ENCODE measurements at regions not wholly inside any gene's neighbourhood (a gene's known extent, or its start where the extent isn't known, plus 50 kb on each side); places are given as distances from the start of the nearest gene placed in this dataset.

DNA sequence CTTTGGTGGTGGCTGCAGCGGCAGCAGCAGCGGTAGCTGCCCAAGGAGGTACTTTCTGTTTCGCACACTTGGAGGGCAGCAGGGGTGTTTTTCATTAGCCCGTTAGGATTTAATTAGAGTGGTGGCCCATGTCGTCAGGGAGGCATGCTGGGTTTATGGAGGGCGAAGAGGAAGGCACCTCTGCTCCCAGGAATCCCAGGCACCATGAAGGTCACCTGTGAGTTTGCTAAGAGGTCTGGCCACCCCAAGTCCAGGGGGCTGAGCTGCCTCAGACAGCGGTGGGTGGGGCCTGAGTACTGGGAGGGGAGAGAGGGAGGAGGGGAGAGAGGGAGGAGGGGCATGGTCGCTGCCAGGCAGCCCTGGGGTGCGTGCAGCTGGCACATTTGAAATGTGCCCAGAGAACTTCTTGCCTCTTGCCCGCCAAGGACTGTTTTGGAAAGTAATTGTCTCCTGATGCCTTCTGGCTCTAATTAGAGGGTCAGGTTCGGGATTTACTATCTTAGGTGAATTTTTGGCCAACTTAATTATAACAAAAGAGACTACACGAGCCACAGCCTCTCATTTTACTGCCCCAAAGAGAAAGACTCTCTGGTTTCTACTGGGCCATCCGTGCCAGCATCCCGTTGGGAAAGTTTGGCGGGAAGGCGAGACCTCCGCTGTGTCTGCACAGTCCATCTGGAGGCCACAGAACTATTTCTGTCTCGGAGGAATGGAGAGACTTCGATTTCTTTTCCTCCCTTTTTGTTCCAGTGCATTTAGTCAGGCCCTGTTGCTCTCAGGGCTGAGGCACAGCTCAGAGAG is 62.0 kb downstream of the GLI2 start:
- no TSS peak for BruUV-seq (replicated peaks)
- ChIA-PET RAD21 (ENCODE audit: low non-redundant PET in 1 of 2, low total read pairs in 2 of 2, uncharacterized antibody in 2 of 2, unreplicated experiment in 2 of 2) (no interaction called here), POLR2A (no interaction called here), CTCF (no interaction called here)
- Histone ChIP-seq H3K79me2 (ENCODE audit: insufficient read depth, low read length) (no peaks in the 10 kb centered on the region), H3K9me2 (ENCODE audit: insufficient read depth) (no peaks in the 10 kb centered on the region), H3K4me2 (ENCODE audit: low read length) (no peak overlapping the region), H2AFZ (ENCODE audit: low read depth, low read length, poor library complexity, severe bottlenecking) (no peak overlapping the region), H3K27me3 (ENCODE audit: insufficient read depth, low read length) (no peaks in the 10 kb centered on the region), H3K27ac (ENCODE audit: low read depth, low read length) (no peak overlapping the region), H3K36me3 (ENCODE audit: control insufficient read depth in 1 of 2, insufficient read depth in 2 of 2, low read length in 2 of 2) (no peaks in the 10 kb centered on the region), H3K4me1 (ENCODE audit: control insufficient read depth in 1 of 2, insufficient read depth in 2 of 2, low read length in 2 of 2) (peaks cover 14 to 25% of the 10 kb centered on the region in 2 experiments), H3K4me3 (replicated peaks in 1 of 2; ENCODE audit: low read depth in 1 of 2, low read length in 2 of 2) (no peak overlapping the region), H3K9me3 (ENCODE audit: control insufficient read depth in 1 of 2, insufficient read depth in 1 of 2, low read depth in 1 of 2, low read length in 2 of 2) (no peaks in the 10 kb centered on the region), H3K9ac (ENCODE audit: low read length) (no peak overlapping the region), H4K20me1 (ENCODE audit: insufficient read depth) (no peaks in the 10 kb centered on the region)
- no peak for TF ChIP-seq EGR1 (IDR thresholded peaks at IDR 0.05; ENCODE audit: low read depth)
- no peak for TF ChIP-seq SRF (IDR thresholded peaks at IDR 0.05; ENCODE audit: low read depth)
- no peak for TF ChIP-seq SIN3A (IDR thresholded peaks at IDR 0.05; ENCODE audit: low read depth)
- TF ChIP-seq ZFX (IDR thresholded peaks at IDR 0.05) = no peak
- TF ChIP-seq EZH2phosphoT487 (IDR thresholded peaks at IDR 0.05; ENCODE audit: borderline replicate concordance) = no peak
- TF ChIP-seq MAX (IDR thresholded peaks at IDR 0.05) = no peak
- no peak for TF ChIP-seq ZNF274 (IDR thresholded peaks at IDR 0.05; ENCODE audit: low read depth, low read length)
- no peak for TF ChIP-seq YY1 (IDR thresholded peaks at IDR 0.05; ENCODE audit: extremely low read depth, insufficient replicate concordance, low read depth, low read length)
- TF ChIP-seq POLR2A (IDR thresholded peaks at IDR 0.05; ENCODE audit: borderline replicate concordance, extremely low read depth, insufficient read depth, insufficient read length) = no peak
- TF ChIP-seq EZH2 (IDR thresholded peaks at IDR 0.05) = no peak
- intact Hi-C loops (cut with micrococcal nuclease) = no loop called here
- ATAC-seq = no peak
- no peak for DNase-seq (ENCODE audit: low read depth, low spot score)

DNA sequence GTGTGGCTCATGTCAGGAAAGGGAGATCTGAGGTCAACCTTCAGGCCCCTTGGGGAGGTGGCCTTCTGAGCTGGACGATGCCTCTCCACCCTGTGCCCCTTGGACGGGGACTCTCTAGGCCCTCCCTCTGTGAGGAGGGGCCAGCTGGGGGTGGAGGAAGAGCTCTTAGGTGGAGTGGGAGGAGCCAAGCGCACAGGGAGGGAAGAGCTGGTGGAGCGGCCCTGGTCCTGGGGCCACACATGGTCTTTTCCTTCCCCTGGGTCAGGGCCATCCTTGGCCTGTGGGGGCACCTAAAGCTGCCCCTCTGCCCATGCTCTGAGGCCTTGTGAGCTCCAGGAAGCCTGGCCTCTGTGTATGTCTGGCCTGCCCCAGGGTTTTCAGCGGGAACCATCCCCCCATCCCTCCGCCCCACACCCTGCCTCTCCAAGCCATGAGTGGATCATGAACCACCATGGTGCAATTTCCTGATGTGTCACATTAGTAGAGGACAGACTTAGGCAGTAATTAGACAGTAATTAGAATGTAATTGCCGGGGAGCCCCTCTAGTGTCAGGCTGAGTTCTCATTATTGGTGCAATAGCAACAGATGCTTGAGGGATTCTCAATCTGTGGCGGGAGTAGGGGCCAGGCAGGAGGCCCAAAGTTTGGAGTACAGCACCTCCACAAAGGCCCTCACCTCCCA is 63.0 kb downstream of the GLI2 start:
- ChIA-PET RAD21 (ENCODE audit: low non-redundant PET in 1 of 2, low total read pairs in 2 of 2, uncharacterized antibody in 2 of 2, unreplicated experiment in 2 of 2) (no interaction called here), CTCF (no interaction called here), POLR2A (no interaction called here)
- intact Hi-C loops (cut with micrococcal nuclease) = no loop called here
- no peak overlapping the region for H3K4me2 ChIP-seq (ENCODE audit: low read length)
- H3K27me3 ChIP-seq (ENCODE audit: insufficient read depth, low read length) = no peaks in the 10 kb centered on the region
- TF ChIP-seq EZH2phosphoT487 (IDR thresholded peaks at IDR 0.05; ENCODE audit: borderline replicate concordance) (no peak), POLR2AphosphoS5 (IDR thresholded peaks at IDR 0.05; ENCODE audit: low read depth, low read length) (no peak)
- no peaks in the 10 kb centered on the region for H3K79me2 ChIP-seq (ENCODE audit: insufficient read depth, low read length)
- H3K27ac ChIP-seq (ENCODE audit: low read depth, low read length) = no peak overlapping the region
- H4K20me1 ChIP-seq (ENCODE audit: insufficient read depth) = no peaks in the 10 kb centered on the region
- H3K9me2 ChIP-seq (ENCODE audit: insufficient read depth) = no peaks in the 10 kb centered on the region
- H3K4me1 ChIP-seq (ENCODE audit: control insufficient read depth in 1 of 2, insufficient read depth in 2 of 2, low read length in 2 of 2) = peaks cover 3 to 16% of the 10 kb centered on the region in 2 experiments
- no peak overlapping the region for H3K9ac ChIP-seq (ENCODE audit: low read length)
- no peak overlapping the region for H3K4me3 ChIP-seq (replicated peaks in 1 of 2; ENCODE audit: low read depth in 1 of 2, low read length in 2 of 2)
- no peaks in the 10 kb centered on the region for H3K36me3 ChIP-seq (ENCODE audit: control insufficient read depth in 1 of 2, insufficient read depth in 2 of 2, low read length in 2 of 2)
- no peaks in the 10 kb centered on the region for H3K9me3 ChIP-seq (ENCODE audit: control insufficient read depth in 1 of 2, insufficient read depth in 1 of 2, low read depth in 1 of 2, low read length in 2 of 2)
- no TSS peak for BruUV-seq (replicated peaks)
- no peak for DNase-seq (ENCODE audit: low read depth, low spot score)
- H2AFZ ChIP-seq (ENCODE audit: low read depth, low read length, poor library complexity, severe bottlenecking) = no peak overlapping the region
- peak; percentile 86 for ATAC-seq
